A673 (cell line): ENCODE measurements at regions not wholly inside any gene's neighbourhood (a gene's known extent, or its start where the extent isn't known, plus 50 kb on each side); places are given as distances from the start of the nearest gene placed in this dataset.

Experiments used
- BruUV-seq: library from RNA; stranded (reverse); fragments of 400-500 nt; replicated peaks from 2 replicates; lab custom pipeline; 2021; lab: Mats Ljungman, UMichigan
- CTCF ChIA-PET: fragments of 300-600 bp; sonication (Branson Sonifier 250); formaldehyde crosslinking; loops from one replicate; lab custom pipeline; 2022; ENCODE audit warnings: antibody characterized with exemption; lab: Charles Lee
- POLR2A ChIA-PET: fragments of 300-600 bp; sonication (Branson Sonifier 250); formaldehyde crosslinking; loops from one replicate; lab custom pipeline; 2022; ENCODE audit warnings: antibody characterized with exemption; ENCODE audit not compliant: low non-redundant PET; lab: Charles Lee
- DNase-seq: peaks from one replicate; pipeline ENCODE4 v3.0.0-alpha.2; 2015; ENCODE audit warnings: low spot score
- H3K27ac ChIP-seq: fragments of 200-600 bp; sonication (generic); 2 replicates; pipeline ENCODE4 v1.5.1; 2016; ENCODE audit warnings: mixed run types, low read depth, mild to moderate bottlenecking, mixed read lengths, antibody characterized with exemption, low read length; ENCODE audit not compliant: poor library complexity, severe bottlenecking
- H3K27me3 ChIP-seq: fragments of 200-600 bp; sonication (generic); replicated peaks from 2 replicates; pipeline ENCODE4 v1.6.1; 2017; ENCODE audit warnings: mixed run types, low read depth, mild to moderate bottlenecking, mixed read lengths, antibody characterized with exemption, low read length; ENCODE audit not compliant: insufficient read depth, poor library complexity
- H3K36me3 ChIP-seq: fragments of 200-600 bp; sonication (generic); 2 replicates; pipeline ENCODE4 v1.6.1; 2016; ENCODE audit warnings: mixed run types, mild to moderate bottlenecking, mixed read lengths, antibody characterized with exemption, low read length; ENCODE audit not compliant: insufficient read depth, poor library complexity, severe bottlenecking
- H3K4me1 ChIP-seq: fragments of 200-600 bp; sonication (generic); 2 replicates; pipeline ENCODE4 v1.6.1; 2017; ENCODE audit warnings: mixed run types, mild to moderate bottlenecking, mixed read lengths, antibody characterized with exemption, low read length; ENCODE audit not compliant: insufficient read depth, poor library complexity, severe bottlenecking
- H3K4me3 ChIP-seq: fragments of 200-600 bp; sonication (generic); 2 replicates; pipeline ENCODE4 v1.5.1; 2016; ENCODE audit warnings: low read depth, mixed run types, mild to moderate bottlenecking, mixed read lengths, low read length; ENCODE audit not compliant: poor library complexity, severe bottlenecking
- H3K9me3 ChIP-seq: fragments of 200-600 bp; sonication (generic); 2 replicates; pipeline ENCODE4 v1.6.1; 2016; ENCODE audit warnings: mixed run types, low read depth, mild to moderate bottlenecking, mixed read lengths, antibody characterized with exemption, low read length; ENCODE audit not compliant: poor library complexity, severe bottlenecking
- EZH2 ChIP-seq: fragments of 200-600 bp; sonication (generic); IDR thresholded peaks from 2 replicates; pipeline ENCODE4 v1.6.1; 2017; ENCODE audit warnings: borderline replicate concordance, low read depth, mild to moderate bottlenecking, mixed read lengths, antibody characterized with exemption, low read length; ENCODE audit not compliant: poor library complexity, severe bottlenecking
- intact Hi-C: fragments of 100-400 bp; cut with micrococcal nuclease; formaldehyde crosslinking; loops from one replicate; pipeline ENCODE4 v1.10.0; 2022; ENCODE audit not compliant: unreplicated experiment
- TF ChIP-seq, protein P1 (sequence below): fragments of 300-800, 200-600 bp; sonication (generic); conservative IDR thresholded peaks from 2 replicates; pipeline ENCODE4 v1.5.1; 2017; ENCODE audit warnings: low read depth, mild to moderate bottlenecking, antibody characterized with exemption, low read length, moderate library complexity, mixed read lengths

DNA sequence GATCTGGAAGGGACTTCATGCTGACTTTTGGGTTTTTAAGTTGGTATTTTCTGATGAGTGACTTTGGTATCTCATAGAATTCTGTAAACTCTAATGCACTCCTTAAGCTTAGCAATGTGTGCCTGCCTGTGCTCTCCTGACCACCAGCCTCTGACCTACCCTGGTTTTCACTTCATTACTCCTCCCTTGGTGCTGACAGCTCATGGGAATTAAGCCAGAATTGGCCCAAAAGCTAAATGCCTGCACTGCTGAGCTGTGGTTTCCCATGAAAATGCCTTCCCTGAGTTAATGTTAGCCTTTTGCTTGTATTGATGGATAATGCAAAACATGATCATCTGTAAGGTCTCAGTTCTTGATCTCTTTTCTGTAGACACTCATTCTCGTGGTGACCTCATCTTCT, 308.0 kb downstream of the DOCK8 start:
- no TSS peak for BruUV-seq
- Histone ChIP-seq H3K36me3 (no peaks in the 10 kb centered on the region), H3K27ac (no peak overlapping the region), H3K4me1 (no peaks in the 10 kb centered on the region), H3K9me3 (no peaks in the 10 kb centered on the region), H3K27me3 (no peaks in the 10 kb centered on the region), H3K4me3 (no peak overlapping the region)
- ChIA-PET POLR2A (no interaction called here), CTCF (no interaction called here)
- intact Hi-C loops = no loop called here
- no peak for DNase-seq
- TF ChIP-seq, protein P1, sequence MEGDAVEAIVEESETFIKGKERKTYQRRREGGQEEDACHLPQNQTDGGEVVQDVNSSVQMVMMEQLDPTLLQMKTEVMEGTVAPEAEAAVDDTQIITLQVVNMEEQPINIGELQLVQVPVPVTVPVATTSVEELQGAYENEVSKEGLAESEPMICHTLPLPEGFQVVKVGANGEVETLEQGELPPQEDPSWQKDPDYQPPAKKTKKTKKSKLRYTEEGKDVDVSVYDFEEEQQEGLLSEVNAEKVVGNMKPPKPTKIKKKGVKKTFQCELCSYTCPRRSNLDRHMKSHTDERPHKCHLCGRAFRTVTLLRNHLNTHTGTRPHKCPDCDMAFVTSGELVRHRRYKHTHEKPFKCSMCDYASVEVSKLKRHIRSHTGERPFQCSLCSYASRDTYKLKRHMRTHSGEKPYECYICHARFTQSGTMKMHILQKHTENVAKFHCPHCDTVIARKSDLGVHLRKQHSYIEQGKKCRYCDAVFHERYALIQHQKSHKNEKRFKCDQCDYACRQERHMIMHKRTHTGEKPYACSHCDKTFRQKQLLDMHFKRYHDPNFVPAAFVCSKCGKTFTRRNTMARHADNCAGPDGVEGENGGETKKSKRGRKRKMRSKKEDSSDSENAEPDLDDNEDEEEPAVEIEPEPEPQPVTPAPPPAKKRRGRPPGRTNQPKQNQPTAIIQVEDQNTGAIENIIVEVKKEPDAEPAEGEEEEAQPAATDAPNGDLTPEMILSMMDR = no peak
- no peak for TF ChIP-seq EZH2

DNA sequence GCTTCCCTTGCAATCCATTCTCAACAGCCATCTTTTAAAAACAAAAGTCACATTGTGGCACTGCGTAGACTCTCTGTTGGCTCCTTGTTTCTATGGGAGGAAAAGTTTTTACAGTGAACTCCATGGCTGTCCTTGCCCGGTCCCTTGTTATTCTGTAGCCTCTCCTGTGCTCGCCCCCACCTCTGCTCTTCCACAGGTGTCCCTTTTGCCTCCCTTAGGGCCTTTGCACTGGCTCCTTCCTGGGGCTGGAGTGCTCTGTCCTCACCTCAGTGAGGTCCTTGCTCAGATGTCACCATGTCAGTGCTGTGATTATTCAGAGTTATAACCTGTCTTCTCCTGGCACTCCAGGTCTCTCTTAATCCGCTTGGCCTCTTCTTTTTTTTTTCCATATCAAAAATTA, 308.8 kb downstream of the DOCK8 start:
- POLR2A ChIA-PET = no interaction called here
- H3K9me3 ChIP-seq = no peaks in the 10 kb centered on the region
- DNase-seq = no peak
- no peak overlapping the region for H3K27ac ChIP-seq
- BruUV-seq = no TSS peak
- no peaks in the 10 kb centered on the region for H3K27me3 ChIP-seq
- TF ChIP-seq, protein P1 = no peak
- no peak for TF ChIP-seq EZH2
- CTCF ChIA-PET = no interaction called here
- no peak overlapping the region for H3K4me3 ChIP-seq
- intact Hi-C loops = no loop called here
- H3K4me1 ChIP-seq = no peaks in the 10 kb centered on the region
- H3K36me3 ChIP-seq = no peaks in the 10 kb centered on the region

DNA sequence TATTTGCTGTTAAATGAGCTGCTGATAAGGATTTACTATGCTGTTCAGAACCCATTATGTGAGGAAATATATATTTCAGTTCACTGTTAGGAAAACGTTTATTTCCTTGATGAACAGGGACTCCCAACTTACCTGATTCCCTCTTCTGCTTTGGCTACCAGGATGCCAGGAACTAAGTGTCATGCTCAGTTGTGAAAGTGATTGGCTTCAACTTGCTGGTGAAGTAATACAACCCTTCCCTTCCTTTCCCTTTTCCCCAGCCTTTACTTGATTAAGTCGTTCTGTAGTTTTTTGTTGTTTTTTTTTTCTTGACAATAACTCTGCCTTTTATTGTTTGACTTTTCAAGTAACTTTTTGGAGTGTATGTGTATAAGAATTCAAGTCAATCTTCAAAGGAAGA, 309.3 kb downstream of the DOCK8 start:
- Histone ChIP-seq H3K27ac (no peak overlapping the region), H3K4me1 (no peaks in the 10 kb centered on the region), H3K36me3 (no peaks in the 10 kb centered on the region), H3K27me3 (no peaks in the 10 kb centered on the region), H3K4me3 (no peak overlapping the region), H3K9me3 (no peaks in the 10 kb centered on the region)
- intact Hi-C loops = no loop called here
- DNase-seq = no peak
- no TSS peak for BruUV-seq
- ChIA-PET POLR2A (no interaction called here), CTCF (no interaction called here)
- TF ChIP-seq EZH2 = no peak
- TF ChIP-seq, protein P1 = no peak
